LHCN-M2 (cell line): ENCODE measurements at regions not wholly inside any gene's neighbourhood (a gene's known extent, or its start where the extent isn't known, plus 50 kb on each side); places are given as distances from the start of the nearest gene placed in this dataset.

Experiments used
- DNase-seq: peaks from one replicate; pipeline ENCODE4 v3.0.0-alpha.2; 2012; ENCODE audit warnings: low read depth

DNA sequence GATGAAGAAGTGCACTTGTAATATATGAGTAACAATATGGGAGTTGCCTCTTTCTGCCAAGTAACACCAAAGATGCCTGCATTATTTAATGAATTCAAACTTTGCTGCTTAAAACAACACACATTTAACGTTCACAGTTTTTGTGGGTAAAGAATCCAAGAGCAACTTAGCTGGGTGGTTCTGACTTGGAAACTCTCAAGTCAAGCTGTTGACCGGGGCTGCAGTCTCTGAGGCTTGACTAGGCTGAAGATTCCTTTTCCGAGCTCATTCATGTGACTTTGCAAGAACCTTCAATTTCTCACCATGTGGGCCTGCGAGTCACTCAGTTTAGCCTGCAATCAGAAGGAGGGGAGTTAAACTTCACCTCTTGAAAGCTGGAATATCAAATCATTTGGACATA, 53.0 kb upstream of the TRPC7 start:
- DNase-seq, result no peak
